ENCODE measurements at regions not wholly inside any gene's neighbourhood (a gene's known extent, or its start where the extent isn't known, plus 50 kb on each side); places are given as distances from the start of the nearest gene placed in this dataset.

- no peak for TF ChIP-seq CTCF (IDR thresholded peaks at IDR 0.05; ENCODE audit: low read length)
- no peak for TF ChIP-seq EZH2 (IDR thresholded peaks at IDR 0.05; ENCODE audit: borderline replicate concordance, low read length)
Measured at GRCh38 chr14:82354126-82354525, 820.5 kb upstream of the SEL1L start.
